Skeletal muscle cell (primary cell): ENCODE measurements at regions not wholly inside any gene's neighbourhood (a gene's known extent, or its start where the extent isn't known, plus 50 kb on each side); places are given as distances from the start of the nearest gene placed in this dataset.
"Not testable (repeated sequence)": the region's sequence is repeated elsewhere in the genome, so short reads cannot be mapped to it uniquely, and the experiment has no call there.

Source experiments
- DNase-seq: peaks from one replicate; pipeline ENCODE4 v3.0.0-alpha.2; 2010; ENCODE audit warnings: low read depth
- H3K4me3 ChIP-seq: 2 replicates; pipeline ENCODE4 v1.5.1; 2011; ENCODE audit warnings: low read depth, mild to moderate bottlenecking, control low read depth, low read length, moderate library complexity

- DNase-seq = no peak
- H3K4me3 ChIP-seq = no peak overlapping the region
These were observed 136.9 kb downstream of the KCNJ12 start for GRCh38 chr17:21513012-21513570.

GRCh38 chr17:21514567-21514966, 138.4 kb downstream of the KCNJ12 start:
- DNase-seq, H3K4me3 ChIP-seq: not testable (repeated sequence)

- no peak for DNase-seq
- no peak overlapping the region for H3K4me3 ChIP-seq
These were observed 141.6 kb downstream of the KCNJ12 start for GRCh38 chr17:21517538-21518293.

- no peak overlapping the region for H3K4me3 ChIP-seq
- DNase-seq = no peak
These were observed 146.7 kb downstream of the KCNJ12 start for GRCh38 chr17:21522755-21523336.

GRCh38 chr17:21523497-21524210, 147.5 kb downstream of the KCNJ12 start:
- no peak for DNase-seq

GRCh38 chr17:21524211-21524591, 148.0 kb downstream of the KCNJ12 start:
- H3K4me3 ChIP-seq = no peak overlapping the region
- peak; percentile 13 for DNase-seq

More at GRCh38 chr17:21523497-21524210, 147.5 kb downstream of the KCNJ12 start:
- H3K4me3 ChIP-seq = no peak overlapping the region

GRCh38 chr17:21525464-21526130, 149.4 kb downstream of the KCNJ12 start:
- DNase-seq = no peak
- no peak overlapping the region for H3K4me3 ChIP-seq

GRCh38 chr17:21528031-21528695, 152.0 kb downstream of the KCNJ12 start:
- H3K4me3 ChIP-seq = no peak overlapping the region
- DNase-seq = no peak

- no peak overlapping the region for H3K4me3 ChIP-seq
- DNase-seq = no peak
These were observed 154.2 kb downstream of the KCNJ12 start for GRCh38 chr17:21530311-21530710.

GRCh38 chr17:21530841-21531240, 154.7 kb downstream of the KCNJ12 start:
- no peak overlapping the region for H3K4me3 ChIP-seq
- DNase-seq = no peak

- DNase-seq = no peak
- H3K4me3 ChIP-seq = no peak overlapping the region
These were observed 156.7 kb downstream of the KCNJ12 start for GRCh38 chr17:21532763-21533385.

- H3K4me3 ChIP-seq = no peak overlapping the region
- no peak for DNase-seq
These were observed 156.5 kb upstream of the KCNJ18 start for GRCh38 chr17:21535686-21536375.

GRCh38 chr17:21537302-21537701, 155.0 kb upstream of the KCNJ18 start:
- no peak overlapping the region for H3K4me3 ChIP-seq
- no peak for DNase-seq

- no peak for DNase-seq
- no peak overlapping the region for H3K4me3 ChIP-seq
These were observed 153.7 kb upstream of the KCNJ18 start for GRCh38 chr17:21538615-21539014.

GRCh38 chr17:21539146-21539545, 153.2 kb upstream of the KCNJ18 start:
- DNase-seq = no peak
- no peak overlapping the region for H3K4me3 ChIP-seq

- H3K4me3 ChIP-seq = no peak overlapping the region
- no peak for DNase-seq
These were observed 151.8 kb upstream of the KCNJ18 start for GRCh38 chr17:21540502-21540901.

GRCh38 chr17:21542070-21542469, 150.3 kb upstream of the KCNJ18 start:
- H3K4me3 ChIP-seq = no peak overlapping the region
- no peak for DNase-seq

GRCh38 chr17:21542991-21543390, 149.3 kb upstream of the KCNJ18 start:
- no peak overlapping the region for H3K4me3 ChIP-seq
- DNase-seq = no peak
